GM23248 (cell line): ENCODE measurements at regions not wholly inside any gene's neighbourhood (a gene's known extent, or its start where the extent isn't known, plus 50 kb on each side); places are given as distances from the start of the nearest gene placed in this dataset.

Experiments
- EZH2 ChIP-seq: fragments of 200-600 bp; sonication (generic); IDR thresholded peaks from 2 replicates; pipeline ENCODE4 v1.6.1; 2018; ENCODE audit warnings: antibody characterized with exemption, mild to moderate bottlenecking; ENCODE audit not compliant: insufficient read depth, poor library complexity, severe bottlenecking
- EZH2phosphoT487 ChIP-seq: fragments of 200-600 bp; sonication (generic); IDR thresholded peaks from 2 replicates; pipeline ENCODE4 v1.6.1; 2018; ENCODE audit warnings: antibody characterized with exemption, moderate library complexity, mild to moderate bottlenecking, low read depth; ENCODE audit not compliant: insufficient read depth

DNA sequence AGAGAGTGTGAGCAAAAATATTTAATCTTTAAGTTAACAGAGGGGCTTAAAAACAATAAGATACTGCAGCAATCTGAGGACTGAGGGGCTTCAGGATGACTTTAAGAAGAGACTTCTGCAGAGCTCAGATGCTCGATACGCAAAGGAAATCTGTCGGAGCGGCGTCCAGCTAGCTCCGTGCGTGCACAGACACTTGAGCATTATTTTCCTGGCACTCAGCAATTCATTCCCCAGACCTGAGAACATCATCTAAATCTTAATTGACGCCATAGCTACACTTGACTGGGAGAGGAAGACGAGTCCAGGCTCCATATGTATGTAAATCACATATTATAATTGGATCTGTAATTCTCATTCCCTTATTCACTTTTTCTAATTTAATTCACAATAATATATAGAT lies 228.2 kb downstream of the SOD2 start:
- TF ChIP-seq EZH2, result no peak
- TF ChIP-seq EZH2phosphoT487, result no peak
